GM12878 (cell line): ENCODE measurements at regions not wholly inside any gene's neighbourhood (a gene's known extent, or its start where the extent isn't known, plus 50 kb on each side); places are given as distances from the start of the nearest gene placed in this dataset.

Experiments used
- ATAC-seq: fragments of 200-7000 bp; cut with Tn5 transposase; 3 replicates; pipeline ENCODE4 v1.9.1; 2020; ENCODE audit warnings: mild to moderate bottlenecking, moderate library complexity
- BruUV-seq: library from RNA; stranded (reverse); fragments of 400-500 nt; replicated peaks from 2 replicates; lab custom pipeline; 2021; lab: Mats Ljungman, UMichigan
- CTCF ChIA-PET: fragments of 300-600 bp; sonication (Branson Sonifier 250); formaldehyde crosslinking; extraction: SDS; loops from one replicate; lab custom pipeline; 2021; ENCODE audit warnings: inconsistent platforms; lab: Yijun Ruan, JAX
- POLR2A ChIA-PET: fragments of 350-600 bp; formaldehyde crosslinking; extraction: SDS; loops from one replicate; lab custom pipeline; 2021; ENCODE audit warnings: inconsistent platforms; lab: Charles Lee
- RAD21 ChIA-PET: fragments of 300-600 bp; sonication (Branson Sonifier 250); formaldehyde crosslinking; loops from one replicate; lab custom pipeline; 2023; ENCODE audit warnings: antibody characterized with exemption; ENCODE audit not compliant: unreplicated experiment; lab: Charles Lee
- SMC1A ChIA-PET: fragments of 300-600 bp; sonication (Branson Sonifier 250); formaldehyde crosslinking; loops from one replicate; lab custom pipeline; 2023; ENCODE audit not compliant: unreplicated experiment, uncharacterized antibody; lab: Charles Lee
- DNase-seq: peaks from one replicate; pipeline ENCODE4 v3.0.0-alpha.2; 2011; ENCODE audit warnings: low read depth, low spot score
- FAIRE-seq: peaks from 3 replicates; lab custom pipeline; 2011; peaks lifted over from hg19 to GRCh38; lab: Jason Lieb, UNC
- H2AFZ ChIP-seq: 2 replicates; pipeline ENCODE4 v1.6.0; 2011; ENCODE audit warnings: low read depth, low read length, control low read depth; ENCODE audit not compliant: control insufficient read depth
- H3K27ac ChIP-seq: 2 replicates; pipeline ENCODE4 v1.5.1; 2011; ENCODE audit warnings: control low read depth; ENCODE audit not compliant: control insufficient read depth, insufficient read depth
- H3K27me3 ChIP-seq, 2 experiments: replicated peaks in 1 of 2; 2 replicates each; pipeline versions ENCODE4 v1.6.0 to v1.6.1; 2011; ENCODE audit warnings: low read length in 1 of 2; ENCODE audit not compliant: control insufficient read depth in 2 of 2, insufficient read depth in 2 of 2
- H3K36me3 ChIP-seq, 2 experiments: 2 replicates each; pipeline ENCODE4 v1.5.1; 2011; ENCODE audit warnings: low read length in 1 of 2; ENCODE audit not compliant: control insufficient read depth in 2 of 2, insufficient read depth in 2 of 2
- H3K4me1 ChIP-seq: 2 replicates; pipeline ENCODE4 v1.6.1; 2011; ENCODE audit warnings: mild to moderate bottlenecking, low read length, moderate library complexity, mixed read lengths; ENCODE audit not compliant: control insufficient read depth, insufficient read depth
- H3K4me2 ChIP-seq: 2 replicates; pipeline ENCODE4 v1.6.0; 2011; ENCODE audit warnings: control low read depth; ENCODE audit not compliant: control insufficient read depth, insufficient read depth
- H3K4me3 ChIP-seq: fragments of 200-600 bp; sonication (generic); 2 replicates; pipeline ENCODE4 v1.5.1; 2016
- H3K79me2 ChIP-seq: 2 replicates; pipeline ENCODE4 v1.6.0; 2011; ENCODE audit warnings: low read length; ENCODE audit not compliant: control insufficient read depth, insufficient read depth
- H3K9ac ChIP-seq: 2 replicates; pipeline ENCODE4 v1.8.0; 2011; ENCODE audit warnings: low read length, control low read depth, mixed read lengths; ENCODE audit not compliant: control insufficient read depth, insufficient read depth
- H3K9me3 ChIP-seq: replicated peaks from 3 replicates; pipeline ENCODE4 v1.5.1; 2011; ENCODE audit warnings: mild to moderate bottlenecking, low read length; ENCODE audit not compliant: control insufficient read depth, insufficient read depth
- H4K20me1 ChIP-seq: 2 replicates; pipeline ENCODE4 v1.6.0; 2011; ENCODE audit not compliant: control insufficient read depth, insufficient read depth
- EGR1 ChIP-seq, 2 experiments: IDR thresholded peaks; 1 replicate in 1 of 2; 2 replicates in 1 of 2; pipeline ENCODE4 v1.6.1; 2011 to 2012; ENCODE audit warnings: low read depth in 2 of 2, low read length in 2 of 2, borderline replicate concordance in 1 of 2, mild to moderate bottlenecking in 1 of 2, moderate library complexity in 1 of 2
- NBN ChIP-seq: fragments of 450-650 bp; IDR thresholded peaks from 2 replicates; pipeline ENCODE4 v1.6.1; 2016
- NR2C1 ChIP-seq: fragments of 450-650 bp; IDR thresholded peaks from 2 replicates; pipeline ENCODE4 v1.6.1; 2017; ENCODE audit warnings: antibody characterized with exemption, mild to moderate bottlenecking, moderate library complexity
- NRF1 ChIP-seq: conservative IDR thresholded peaks from 2 replicates; pipeline ENCODE4 v1.6.1; 2011; ENCODE audit warnings: mild to moderate bottlenecking, low read depth, low read length, improper control_type of control experiment
- RCOR1 ChIP-seq: conservative IDR thresholded peaks from 2 replicates; pipeline ENCODE4 v1.6.1; 2012; ENCODE audit warnings: low read depth, low read length, improper control_type of control experiment
- WGBS: methylation state at CpG from one replicate; pipeline ENCODE4 v1.1.6; 2016; ENCODE audit warnings: low lambda C conversion rate; ENCODE audit not compliant: insufficient replicate concordance, insufficient coverage; ENCODE audit errors: missing lambda C conversion rate; 5-methylcytosine and 5-hydroxymethylcytosine counted together
- in situ Hi-C: fragments of 300-500 bp; cut with MboI; formaldehyde crosslinking; loops from 9 replicates; pipeline ENCODE4 v1.14.3; 2018; ENCODE audit warnings: mixed read lengths
- intact Hi-C: fragments of 100-400 bp; cut with micrococcal nuclease; formaldehyde crosslinking; loops from one replicate; pipeline ENCODE4 v1.14.2; 2022; ENCODE audit not compliant: unreplicated experiment
- TF ChIP-seq, protein P1 (sequence below): IDR thresholded peaks from 2 replicates; pipeline ENCODE4 v1.6.1; 2012; ENCODE audit warnings: mild to moderate bottlenecking, low read depth, low read length

DNA sequence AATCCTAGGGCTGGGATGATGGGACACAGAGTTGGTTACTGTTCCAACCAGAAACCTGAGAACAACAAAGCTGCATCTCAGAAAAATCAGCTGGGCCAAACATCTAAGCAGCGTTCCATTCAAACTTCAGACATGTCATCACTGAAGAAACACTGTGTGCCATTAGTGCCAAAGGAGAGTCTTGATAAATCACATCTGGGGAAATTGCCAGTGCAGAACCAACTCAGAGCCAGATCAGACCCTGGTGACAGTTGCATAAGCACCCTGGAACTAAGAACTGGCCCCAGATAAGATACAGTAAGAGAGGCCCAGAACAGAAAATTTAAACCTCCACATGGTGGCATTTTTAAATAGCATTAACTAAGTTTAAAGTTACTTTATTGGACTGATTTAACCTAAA lies 482.8 kb downstream of the PRKD1 start (continued):
- TF ChIP-seq, protein P1, sequence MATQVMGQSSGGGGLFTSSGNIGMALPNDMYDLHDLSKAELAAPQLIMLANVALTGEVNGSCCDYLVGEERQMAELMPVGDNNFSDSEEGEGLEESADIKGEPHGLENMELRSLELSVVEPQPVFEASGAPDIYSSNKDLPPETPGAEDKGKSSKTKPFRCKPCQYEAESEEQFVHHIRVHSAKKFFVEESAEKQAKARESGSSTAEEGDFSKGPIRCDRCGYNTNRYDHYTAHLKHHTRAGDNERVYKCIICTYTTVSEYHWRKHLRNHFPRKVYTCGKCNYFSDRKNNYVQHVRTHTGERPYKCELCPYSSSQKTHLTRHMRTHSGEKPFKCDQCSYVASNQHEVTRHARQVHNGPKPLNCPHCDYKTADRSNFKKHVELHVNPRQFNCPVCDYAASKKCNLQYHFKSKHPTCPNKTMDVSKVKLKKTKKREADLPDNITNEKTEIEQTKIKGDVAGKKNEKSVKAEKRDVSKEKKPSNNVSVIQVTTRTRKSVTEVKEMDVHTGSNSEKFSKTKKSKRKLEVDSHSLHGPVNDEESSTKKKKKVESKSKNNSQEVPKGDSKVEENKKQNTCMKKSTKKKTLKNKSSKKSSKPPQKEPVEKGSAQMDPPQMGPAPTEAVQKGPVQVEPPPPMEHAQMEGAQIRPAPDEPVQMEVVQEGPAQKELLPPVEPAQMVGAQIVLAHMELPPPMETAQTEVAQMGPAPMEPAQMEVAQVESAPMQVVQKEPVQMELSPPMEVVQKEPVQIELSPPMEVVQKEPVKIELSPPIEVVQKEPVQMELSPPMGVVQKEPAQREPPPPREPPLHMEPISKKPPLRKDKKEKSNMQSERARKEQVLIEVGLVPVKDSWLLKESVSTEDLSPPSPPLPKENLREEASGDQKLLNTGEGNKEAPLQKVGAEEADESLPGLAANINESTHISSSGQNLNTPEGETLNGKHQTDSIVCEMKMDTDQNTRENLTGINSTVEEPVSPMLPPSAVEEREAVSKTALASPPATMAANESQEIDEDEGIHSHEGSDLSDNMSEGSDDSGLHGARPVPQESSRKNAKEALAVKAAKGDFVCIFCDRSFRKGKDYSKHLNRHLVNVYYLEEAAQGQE, result no peak
- TF ChIP-seq EGR1 (IDR thresholded peaks at IDR 0.05; ENCODE audit: borderline replicate concordance in 1 of 2, low read depth in 2 of 2, low read length in 2 of 2), result no peak
- no peak for TF ChIP-seq RCOR1

DNA sequence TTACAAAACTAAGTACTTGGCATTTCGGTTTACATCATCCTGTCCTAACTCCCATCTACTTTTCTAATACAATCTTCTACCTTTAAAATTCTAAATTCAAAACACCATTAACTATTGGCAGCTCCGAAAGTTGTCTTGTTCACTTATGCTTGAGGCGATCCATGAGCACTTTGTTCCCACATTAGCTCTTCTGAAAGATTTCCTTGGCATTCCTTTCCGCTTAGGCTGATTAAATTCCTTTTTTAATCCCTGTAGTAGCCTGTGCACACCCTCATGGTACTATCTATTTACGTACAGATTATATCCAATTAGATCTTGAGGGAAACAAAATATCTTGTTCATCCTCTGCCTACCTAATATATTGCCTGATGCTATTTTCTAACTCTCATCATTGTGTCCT lies 480.7 kb downstream of the PRKD1 start:
- no peak overlapping the region for H3K9ac ChIP-seq
- H3K79me2 ChIP-seq, result no peaks in the 10 kb centered on the region
- ChIA-PET RAD21 (no interaction called here), SMC1A (no interaction called here), POLR2A (no interaction called here), CTCF (no interaction called here)
- DNase-seq (no peak), FAIRE-seq (no peak), ATAC-seq (no peak)
- TF ChIP-seq NRF1, result no peak
- TF ChIP-seq NR2C1, result no peak
- no peak for TF ChIP-seq NBN
- H3K9me3 ChIP-seq, result no peaks in the 10 kb centered on the region; the same call in 2 of the 3 replicates
- in situ Hi-C loops, result no loop called here
- no peaks in the 10 kb centered on the region for H3K27me3 ChIP-seq
- intact Hi-C loops, result no loop called here
- H3K4me2 ChIP-seq, result no peak overlapping the region
- 12% methylated on average over 5 of the region's 5 CpGs for WGBS
- H3K4me1 ChIP-seq, result no peaks in the 10 kb centered on the region
- no peaks in the 10 kb centered on the region for H4K20me1 ChIP-seq
- H3K27ac ChIP-seq, result no peak overlapping the region
- no TSS peak for BruUV-seq
- no peak overlapping the region for H3K4me3 ChIP-seq
- H3K36me3 ChIP-seq, result no peaks in the 10 kb centered on the region
- H2AFZ ChIP-seq, result no peak overlapping the region
